ENCODE measurements at regions not wholly inside any gene's neighbourhood (a gene's known extent, or its start where the extent isn't known, plus 50 kb on each side); places are given as distances from the start of the nearest gene placed in this dataset.

GRCh38 chr11:15907806-15908205, 448.5 kb downstream of the SOX6 start:
- TF ChIP-seq POLR2AphosphoS5 (IDR thresholded peaks at IDR 0.05) (no peak), CTCF (IDR thresholded peaks at IDR 0.05) (no peak), POLR2A (IDR thresholded peaks at IDR 0.05) (no peak)
